ENCODE measurements at regions not wholly inside any gene's neighbourhood (a gene's known extent, or its start where the extent isn't known, plus 50 kb on each side); places are given as distances from the start of the nearest gene placed in this dataset.

DNA sequence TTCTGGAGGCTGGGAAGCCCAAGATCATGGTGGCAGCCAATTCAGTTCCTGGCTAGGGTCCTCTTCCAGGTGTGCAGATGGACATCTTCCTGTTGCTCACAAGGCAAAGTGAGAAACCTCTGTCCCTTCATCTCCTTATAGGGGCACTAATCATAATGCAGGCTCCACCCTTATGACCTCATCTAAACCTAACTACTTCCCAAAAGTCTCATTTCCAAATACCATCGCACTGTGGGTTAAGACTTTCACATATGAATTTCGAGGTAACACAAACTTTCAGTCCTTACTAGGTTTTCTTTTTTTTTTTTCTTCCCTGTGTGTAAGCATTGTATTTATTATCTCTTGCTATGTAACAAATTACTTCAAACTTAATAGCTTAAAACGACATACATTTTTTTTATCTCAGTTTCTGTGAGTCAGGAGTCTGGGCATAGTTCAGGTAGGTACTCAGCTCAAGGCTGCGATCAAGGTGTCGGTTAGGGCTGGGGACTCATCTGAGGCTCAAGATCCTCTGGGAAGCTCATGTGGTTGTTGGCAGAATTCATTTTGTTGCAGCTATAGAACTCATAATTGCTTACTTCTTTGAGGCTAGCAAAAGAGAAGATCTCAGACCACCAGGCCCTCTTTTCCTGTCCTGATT, 204.7 kb upstream of the STK26 start:
- DNase-seq (ENCODE audit: low spot score): no peak
- TF ChIP-seq, protein P1, sequence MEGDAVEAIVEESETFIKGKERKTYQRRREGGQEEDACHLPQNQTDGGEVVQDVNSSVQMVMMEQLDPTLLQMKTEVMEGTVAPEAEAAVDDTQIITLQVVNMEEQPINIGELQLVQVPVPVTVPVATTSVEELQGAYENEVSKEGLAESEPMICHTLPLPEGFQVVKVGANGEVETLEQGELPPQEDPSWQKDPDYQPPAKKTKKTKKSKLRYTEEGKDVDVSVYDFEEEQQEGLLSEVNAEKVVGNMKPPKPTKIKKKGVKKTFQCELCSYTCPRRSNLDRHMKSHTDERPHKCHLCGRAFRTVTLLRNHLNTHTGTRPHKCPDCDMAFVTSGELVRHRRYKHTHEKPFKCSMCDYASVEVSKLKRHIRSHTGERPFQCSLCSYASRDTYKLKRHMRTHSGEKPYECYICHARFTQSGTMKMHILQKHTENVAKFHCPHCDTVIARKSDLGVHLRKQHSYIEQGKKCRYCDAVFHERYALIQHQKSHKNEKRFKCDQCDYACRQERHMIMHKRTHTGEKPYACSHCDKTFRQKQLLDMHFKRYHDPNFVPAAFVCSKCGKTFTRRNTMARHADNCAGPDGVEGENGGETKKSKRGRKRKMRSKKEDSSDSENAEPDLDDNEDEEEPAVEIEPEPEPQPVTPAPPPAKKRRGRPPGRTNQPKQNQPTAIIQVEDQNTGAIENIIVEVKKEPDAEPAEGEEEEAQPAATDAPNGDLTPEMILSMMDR (IDR thresholded peaks at IDR 0.05; ENCODE audit: extremely low read depth, insufficient read depth, missing control alignments): no peak
- in situ Hi-C loops (cut with MboI; ENCODE audit: low pct_unique_long_range_greater_than_20kb, low sequenced_read_pairs, unreplicated experiment): no loop called here

DNA sequence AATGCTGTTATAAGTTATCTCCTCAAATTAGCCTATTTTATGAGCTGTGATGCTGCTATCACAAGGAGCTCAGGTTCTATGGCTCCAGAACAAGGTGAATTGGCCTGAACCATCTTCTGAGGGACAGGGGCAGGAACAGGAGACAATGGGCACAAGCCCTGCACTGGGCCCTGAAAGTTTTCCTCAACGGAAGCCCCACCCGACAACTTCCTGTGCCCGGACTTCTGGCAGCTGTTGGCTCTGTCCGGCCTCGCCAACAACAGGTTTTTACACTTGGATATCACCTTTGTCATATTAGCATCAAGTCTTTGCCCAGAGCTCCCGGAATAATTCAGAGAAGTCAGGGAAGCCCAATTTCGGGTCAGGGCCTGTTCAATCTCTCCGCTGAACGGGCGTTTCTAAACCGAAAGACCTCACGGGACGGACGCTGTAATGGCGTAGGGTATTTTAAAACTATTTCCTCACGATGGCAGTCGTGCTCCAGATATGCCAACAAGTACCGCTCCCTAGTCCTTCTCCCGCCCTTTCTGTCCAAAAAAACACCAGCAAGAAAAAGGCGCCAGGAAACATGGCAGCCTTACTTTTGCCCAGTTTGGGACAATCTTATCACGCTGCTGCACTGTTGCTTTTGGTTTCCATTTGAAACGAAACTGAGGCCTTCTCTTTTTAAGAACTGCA, 201.0 kb upstream of the STK26 start:
- peak; percentile 43 for DNase-seq (ENCODE audit: low spot score)
- in situ Hi-C loops (cut with MboI; ENCODE audit: low pct_unique_long_range_greater_than_20kb, low sequenced_read_pairs, unreplicated experiment): no loop called here
- TF ChIP-seq, protein P1 (IDR thresholded peaks at IDR 0.05; ENCODE audit: extremely low read depth, insufficient read depth, missing control alignments): peak; percentile 47

DNA sequence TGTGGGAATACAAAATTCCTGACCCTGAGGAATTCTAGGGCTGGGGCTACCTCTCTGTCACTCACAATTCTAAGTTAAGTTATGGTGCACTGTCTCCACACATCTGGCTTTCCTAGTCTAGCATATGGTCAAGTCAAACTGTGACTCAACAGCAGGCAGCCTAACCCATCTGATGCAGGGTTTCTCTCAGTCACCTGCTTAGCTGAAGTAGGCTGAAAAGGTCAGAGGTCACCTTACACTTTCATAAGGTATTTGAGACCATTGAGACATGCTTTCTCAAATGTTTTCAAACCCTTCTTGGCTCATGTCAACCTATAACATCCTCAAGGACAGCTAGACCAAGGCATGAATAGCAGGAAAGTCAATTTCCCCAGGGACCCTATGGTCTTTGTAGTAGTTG, 196.5 kb upstream of the STK26 start:
- in situ Hi-C loops (cut with MboI; ENCODE audit: low pct_unique_long_range_greater_than_20kb, low sequenced_read_pairs, unreplicated experiment): loop anchor here (25.0 kb wide), 1 partner anchor 811 kb away; no protein-coding TSS in a partner anchor
- TF ChIP-seq, protein P1 (IDR thresholded peaks at IDR 0.05; ENCODE audit: extremely low read depth, insufficient read depth, missing control alignments): no peak
- DNase-seq (ENCODE audit: low spot score): no peak

- TF ChIP-seq, protein P1 (IDR thresholded peaks at IDR 0.05; ENCODE audit: extremely low read depth, insufficient read depth, missing control alignments): peak; percentile 58
- in situ Hi-C loops (cut with MboI; ENCODE audit: low pct_unique_long_range_greater_than_20kb, low sequenced_read_pairs, unreplicated experiment): loop anchor here (25.0 kb wide), 1 partner anchor 809 kb away; no protein-coding TSS in a partner anchor
- peak; percentile 28 for DNase-seq (ENCODE audit: low spot score)
These were observed 195.2 kb upstream of the STK26 start for GRCh38 chrX:131827935-131828334.

GRCh38 chrX:131828482-131828881, 194.6 kb upstream of the STK26 start:
- TF ChIP-seq, protein P1 (IDR thresholded peaks at IDR 0.05; ENCODE audit: extremely low read depth, insufficient read depth, missing control alignments): no peak
- DNase-seq (ENCODE audit: low spot score): no peak
- in situ Hi-C loops (cut with MboI; ENCODE audit: low pct_unique_long_range_greater_than_20kb, low sequenced_read_pairs, unreplicated experiment): loop anchor here (25.0 kb wide), 1 partner anchor 809 kb away; no protein-coding TSS in a partner anchor

DNA sequence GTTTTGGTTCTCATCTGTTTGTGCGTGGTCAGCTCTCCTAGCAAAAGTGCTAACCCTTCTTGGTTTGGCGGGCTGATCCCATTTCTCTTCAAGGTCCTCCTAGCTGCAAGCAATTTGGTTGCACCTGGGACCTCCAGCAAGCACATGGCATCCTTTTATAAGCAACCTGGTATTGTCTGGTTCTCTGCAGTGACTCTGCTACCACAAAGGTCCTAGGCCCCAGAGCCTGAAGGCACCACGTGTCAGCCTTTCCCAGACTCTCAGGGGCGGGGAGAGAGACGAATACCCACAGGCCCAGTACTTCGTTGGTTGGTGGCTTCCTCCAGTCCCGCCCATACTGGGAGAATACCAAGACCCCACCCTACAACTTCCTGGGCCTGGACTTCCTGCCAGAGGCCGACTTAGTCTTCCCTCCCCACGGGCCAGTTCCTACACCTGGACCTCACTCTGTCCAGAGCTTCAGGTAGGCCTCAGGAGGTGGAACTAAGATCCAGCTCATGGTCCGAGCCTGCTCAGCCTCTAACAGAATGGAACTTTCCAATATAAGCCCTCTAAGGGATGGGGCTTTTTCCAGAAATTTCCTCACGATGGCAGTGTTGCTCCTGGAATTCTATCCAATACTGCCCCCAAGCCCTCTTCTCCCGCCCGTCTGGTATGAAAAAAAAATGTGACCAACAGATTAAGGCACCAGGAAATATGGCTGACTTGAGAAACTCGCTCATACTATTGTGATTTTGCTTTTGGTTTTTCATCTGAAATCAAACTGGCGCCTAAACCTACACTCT, 192.5 kb upstream of the STK26 start:
- TF ChIP-seq, protein P1 (IDR thresholded peaks at IDR 0.05; ENCODE audit: extremely low read depth, insufficient read depth, missing control alignments): peak; percentile 25
- in situ Hi-C loops (cut with MboI; ENCODE audit: low pct_unique_long_range_greater_than_20kb, low sequenced_read_pairs, unreplicated experiment): loop anchor here (25.0 kb wide), 1 partner anchor 807 kb away; no protein-coding TSS in a partner anchor
- DNase-seq (ENCODE audit: low spot score): no peak

Measured in GM13977 (cell line).